ENCODE measurements at regions not wholly inside any gene's neighbourhood (a gene's known extent, or its start where the extent isn't known, plus 50 kb on each side); places are given as distances from the start of the nearest gene placed in this dataset.

DNA sequence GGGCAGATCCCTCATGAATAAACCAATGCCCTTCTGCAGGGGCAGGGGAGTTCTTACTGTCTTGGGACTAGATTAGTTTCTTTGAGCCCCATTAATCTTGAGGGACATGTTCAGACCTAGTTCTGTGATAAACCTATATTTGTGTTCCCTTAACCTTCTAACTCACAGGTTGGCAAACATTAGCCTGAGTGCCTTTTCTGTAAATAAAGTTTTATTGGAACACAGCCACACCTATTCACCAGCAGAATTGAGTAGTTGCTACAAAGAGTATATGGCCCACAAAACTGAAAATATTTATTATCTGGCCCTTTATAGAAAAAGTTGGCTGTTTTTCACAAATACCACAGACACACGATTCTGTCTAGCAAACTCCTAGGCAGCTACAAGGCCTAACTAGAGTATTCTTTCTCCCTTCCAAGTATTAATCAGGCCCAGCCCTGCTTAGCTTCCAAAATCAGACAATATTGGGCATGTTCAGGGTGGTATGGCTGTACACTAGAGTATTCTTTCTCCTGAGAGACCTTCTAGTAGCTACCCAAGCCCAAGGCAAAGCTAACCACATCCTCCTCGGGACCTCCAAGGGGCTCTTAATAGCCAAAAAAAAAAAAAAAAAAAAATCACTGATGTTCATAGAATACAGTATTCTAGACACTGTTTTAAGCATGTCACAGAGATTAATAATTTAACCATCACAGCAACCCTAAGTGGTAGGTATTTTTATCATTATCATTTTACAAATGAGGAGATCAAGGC is 199.3 kb upstream of the PWP1 start:
- DNase-seq (ENCODE audit: low read depth in 1 of 2, low spot score in 2 of 2) (no peak), FAIRE-seq (no peak)
- H3K4me2 ChIP-seq (ENCODE audit: insufficient read depth in 1 of 2, low read depth in 2 of 2, low read length in 2 of 2), result no peak overlapping the region
- WGBS, 2 experiments (ENCODE audit: extremely low coverage in 1 of 2, insufficient coverage in 1 of 2, insufficient read length in 1 of 2, insufficient replicate concordance in 2 of 2, low coverage in 1 of 2, low lambda C conversion rate in 2 of 2, missing lambda C conversion rate in 1 of 2), result 90% methylated on average over 2 of the region's 2 CpGs; no CpG with 5 or more reads in 1 of the 2 experiments
- H3K56ac ChIP-seq (replicated peaks; ENCODE audit: insufficient read length, low read depth, low read length), result no peak overlapping the region
- no peak overlapping the region for H2AFZ ChIP-seq (ENCODE audit: low read length)
- H2AK5ac ChIP-seq (ENCODE audit: low read depth, low read length), result no peak overlapping the region
- H3K4me1 ChIP-seq (replicated peaks in 1 of 4; ENCODE audit: control insufficient read depth in 3 of 4, insufficient read depth in 4 of 4, low read length in 3 of 4), result no peaks in the 10 kb centered on the region
- H3K79me1 ChIP-seq (ENCODE audit: low read depth, low read length), result no peaks in the 10 kb centered on the region
- no peaks in the 10 kb centered on the region for H3K9me3 ChIP-seq (ENCODE audit: insufficient read depth in 2 of 2, low read depth in 1 of 2, low read length in 1 of 2)
- no peak overlapping the region for H2BK5ac ChIP-seq (ENCODE audit: low read depth, low read length)
- H4K8ac ChIP-seq (ENCODE audit: extremely low read depth, insufficient read depth, low read length), result no peak overlapping the region
- peaks cover 0 to 2% (median 0%) of the 10 kb centered on the region in 4 experiments; a peak in 2 of 7 replicates for H3K27me3 ChIP-seq (replicated peaks in 1 of 4; ENCODE audit: control insufficient read depth in 3 of 4, extremely low read depth in 1 of 4, insufficient read depth in 3 of 4, low read length in 3 of 4)
- H2BK120ac ChIP-seq (replicated peaks; ENCODE audit: low read depth, low read length), result no peak overlapping the region
- no peaks in the 10 kb centered on the region for H3K36me3 ChIP-seq (ENCODE audit: control insufficient read depth in 2 of 4, insufficient read depth in 4 of 4, low read length in 3 of 4)
- no peak overlapping the region for H2BK12ac ChIP-seq (ENCODE audit: low read depth, low read length)
- H3K4me3 ChIP-seq (ENCODE audit: extremely low read depth in 1 of 4, insufficient read depth in 2 of 4, low read depth in 3 of 4, low read length in 4 of 4), result no peak overlapping the region
- no peak overlapping the region for H3K9ac ChIP-seq (replicated peaks in 1 of 4; ENCODE audit: extremely low read depth in 1 of 4, low read depth in 3 of 4, low read length in 3 of 4)
- ChIA-PET POLR2A (ENCODE audit: partially characterized antibody) (interaction anchor here (0.6 kb wide), 1 partner anchor 106 kb away, joined by 3 read pairs; no protein-coding TSS in a partner anchor), CTCF (ENCODE audit: partially characterized antibody) (interaction anchor here (0.6 to 2.1 kb wide), 4 partner anchors 12 to 99 kb away, joined by 3 to 5 read pairs (median 3); no protein-coding TSS in a partner anchor)
- no peak overlapping the region for H4K5ac ChIP-seq (ENCODE audit: insufficient read length, low read depth, low read length)
- H3K18ac ChIP-seq (ENCODE audit: extremely low read depth, low read length), result no peak overlapping the region
- no peak overlapping the region for H3K27ac ChIP-seq (ENCODE audit: low read depth, low read length)
- H2BK15ac ChIP-seq (ENCODE audit: low read length), result no peak overlapping the region
- H2BK20ac ChIP-seq (ENCODE audit: low read length), result no peak overlapping the region
- H3K23me2 ChIP-seq (ENCODE audit: low read depth, low read length), result no peaks in the 10 kb centered on the region
- H3K4ac ChIP-seq (replicated peaks; ENCODE audit: insufficient read length, low read depth, low read length), result no peak overlapping the region
- no peaks in the 10 kb centered on the region for H4K20me1 ChIP-seq (replicated peaks in 1 of 2; ENCODE audit: control insufficient read depth in 1 of 2, insufficient read depth in 2 of 2, low read length in 2 of 2)
- no peak overlapping the region for H4K91ac ChIP-seq (replicated peaks; ENCODE audit: insufficient read length, low read length)
- no peaks in the 10 kb centered on the region for H3K79me2 ChIP-seq (ENCODE audit: control insufficient read depth in 1 of 2, insufficient read depth in 2 of 2, low read length in 2 of 2)
- no peak overlapping the region for H3K14ac ChIP-seq (ENCODE audit: insufficient read length)
- H3K23ac ChIP-seq (ENCODE audit: insufficient read length), result no peak overlapping the region
- TF ChIP-seq CBX8 (IDR thresholded peaks at IDR 0.05; ENCODE audit: borderline replicate concordance, low read depth, low read length), result no peak
- no peak for TF ChIP-seq EP300 (IDR thresholded peaks at IDR 0.05; ENCODE audit: borderline replicate concordance in 1 of 2, low read depth in 2 of 2, low read length in 2 of 2)
- no peak for TF ChIP-seq SRF (IDR thresholded peaks at IDR 0.05; ENCODE audit: low read depth, low read length)
- TF ChIP-seq CHD1 (IDR thresholded peaks at IDR 0.05; ENCODE audit: low read depth, low read length), result no peak
- TF ChIP-seq, protein P1, sequence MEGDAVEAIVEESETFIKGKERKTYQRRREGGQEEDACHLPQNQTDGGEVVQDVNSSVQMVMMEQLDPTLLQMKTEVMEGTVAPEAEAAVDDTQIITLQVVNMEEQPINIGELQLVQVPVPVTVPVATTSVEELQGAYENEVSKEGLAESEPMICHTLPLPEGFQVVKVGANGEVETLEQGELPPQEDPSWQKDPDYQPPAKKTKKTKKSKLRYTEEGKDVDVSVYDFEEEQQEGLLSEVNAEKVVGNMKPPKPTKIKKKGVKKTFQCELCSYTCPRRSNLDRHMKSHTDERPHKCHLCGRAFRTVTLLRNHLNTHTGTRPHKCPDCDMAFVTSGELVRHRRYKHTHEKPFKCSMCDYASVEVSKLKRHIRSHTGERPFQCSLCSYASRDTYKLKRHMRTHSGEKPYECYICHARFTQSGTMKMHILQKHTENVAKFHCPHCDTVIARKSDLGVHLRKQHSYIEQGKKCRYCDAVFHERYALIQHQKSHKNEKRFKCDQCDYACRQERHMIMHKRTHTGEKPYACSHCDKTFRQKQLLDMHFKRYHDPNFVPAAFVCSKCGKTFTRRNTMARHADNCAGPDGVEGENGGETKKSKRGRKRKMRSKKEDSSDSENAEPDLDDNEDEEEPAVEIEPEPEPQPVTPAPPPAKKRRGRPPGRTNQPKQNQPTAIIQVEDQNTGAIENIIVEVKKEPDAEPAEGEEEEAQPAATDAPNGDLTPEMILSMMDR (IDR thresholded peaks at IDR 0.05; ENCODE audit: control extremely low read depth in 1 of 3, insufficient read depth in 1 of 3, low read depth in 1 of 3, low read length in 3 of 3), result no peak
- TF ChIP-seq HDAC6 (IDR thresholded peaks at IDR 0.05; ENCODE audit: low read depth, low read length), result no peak

Data from H1 (cell line).